B cell (primary cell): ENCODE measurements at regions not wholly inside any gene's neighbourhood (a gene's known extent, or its start where the extent isn't known, plus 50 kb on each side); places are given as distances from the start of the nearest gene placed in this dataset.

Experiments
- ATAC-seq: fragments of 200-7000 bp; cut with Tn5 transposase; one replicate; pipeline ENCODE4 v1.10.0; 2021; ENCODE audit warnings: low read depth, mild to moderate bottlenecking, moderate number of reproducible peaks, moderate library complexity
- CTCF ChIA-PET: fragments of 350-600 bp; sonication (Branson Sonifier 250); formaldehyde crosslinking; loops from one replicate; lab custom pipeline; 2021; ENCODE audit warnings: antibody characterized with exemption, inconsistent platforms; lab: Charles Lee
- POLR2A ChIA-PET: fragments of 350-600 bp; sonication (Branson Sonifier 250); formaldehyde crosslinking; loops from one replicate; lab custom pipeline; 2021; ENCODE audit warnings: antibody characterized with exemption; lab: Charles Lee
- DNase-seq: peaks from one replicate; pipeline ENCODE4 v3.0.0; 2013
- H2AFZ ChIP-seq: 2 replicates; pipeline ENCODE4 v1.6.1; 2012; ENCODE audit warnings: mild to moderate bottlenecking, low read depth, low read length; ENCODE audit not compliant: insufficient read depth, poor library complexity, severe bottlenecking
- H3K27ac ChIP-seq, 2 donors: 1 replicate in 1 of 2; 2 replicates in 1 of 2; pipeline ENCODE4 v1.5.1; 2012 to 2013; ENCODE audit warnings: low read length in 2 of 2, mild to moderate bottlenecking in 2 of 2, moderate library complexity in 1 of 2
- H3K27me3 ChIP-seq, 4 experiments: fragments of 200-600 bp in 1 of 4; sonication (generic) in 1 of 4; replicated peaks in 1 of 4; 1 replicate in 2 of 4; 2 replicates in 2 of 4; pipeline versions ENCODE4 v1.6.1 to v1.7.0; 2013 to 2016; ENCODE audit warnings: low read length in 3 of 4, mild to moderate bottlenecking in 2 of 4, mixed read lengths in 1 of 4, moderate library complexity in 1 of 4; ENCODE audit not compliant: insufficient read depth in 4 of 4, control insufficient read depth in 3 of 4; ENCODE audit errors: control extremely low read depth in 1 of 4
- H3K36me3 ChIP-seq, 2 experiments: replicated peaks in 1 of 2; 1 replicate in 1 of 2; 2 replicates in 1 of 2; pipeline versions ENCODE4 v1.6.1 to v1.7.1; 2013; ENCODE audit warnings: low read length in 1 of 2; ENCODE audit not compliant: insufficient read depth in 2 of 2, control insufficient read depth in 1 of 2; ENCODE audit errors: control extremely low read depth in 1 of 2, extremely low read depth in 1 of 2
- H3K4me1 ChIP-seq, 2 donors: fragments of 200-600 bp in 1 of 2; sonication (generic) in 1 of 2; 1 replicate in 1 of 2; 2 replicates in 1 of 2; pipeline versions ENCODE4 v1.5.1 to v1.6.1; 2013 to 2017; ENCODE audit warnings: low read length in 2 of 2; ENCODE audit not compliant: control insufficient read depth in 2 of 2, insufficient read depth in 2 of 2
- H3K4me2 ChIP-seq: replicated peaks from 2 replicates; pipeline ENCODE3; 2012; ENCODE audit warnings: mild to moderate bottlenecking, low read depth, low read length; ENCODE audit not compliant: poor library complexity, severe bottlenecking
- H3K4me3 ChIP-seq, 5 experiments: fragments of 200-600 bp in 1 of 5; sonication (generic) in 1 of 5; 1 replicate in 3 of 5; 2 replicates in 2 of 5; pipeline versions ENCODE4 v1.5.1 to v1.7.0; 2011 to 2016; ENCODE audit warnings: low read length in 4 of 5, mild to moderate bottlenecking in 4 of 5, low read depth in 2 of 5, control low read depth in 1 of 5, moderate library complexity in 1 of 5; ENCODE audit not compliant: insufficient read depth in 1 of 5; ENCODE audit errors: control extremely low read depth in 1 of 5, extremely low read depth in 1 of 5
- H3K79me2 ChIP-seq: fragments of 200-600 bp; sonication (generic); one replicate; pipeline ENCODE4 v1.6.0; 2016; ENCODE audit warnings: low read length; ENCODE audit not compliant: control insufficient read depth, insufficient read depth
- H3K9ac ChIP-seq: fragments of 200-600 bp; sonication (generic); 2 replicates; pipeline ENCODE4 v1.6.1; 2017; ENCODE audit warnings: mild to moderate bottlenecking, low read length, moderate library complexity
- H3K9me3 ChIP-seq, 3 donors: one replicate each; pipeline versions ENCODE4 v1.6.1 to v1.7.1; 2013; ENCODE audit warnings: low read length in 2 of 3; ENCODE audit not compliant: control insufficient read depth in 2 of 3, insufficient read depth in 1 of 3; ENCODE audit errors: control extremely low read depth in 1 of 3
- H4K20me1 ChIP-seq: 2 replicates; pipeline ENCODE4 v1.6.0; 2012; ENCODE audit warnings: mild to moderate bottlenecking, low read length; ENCODE audit not compliant: insufficient read depth, control insufficient read depth, poor library complexity, severe bottlenecking
- H3K27ac Mint-ChIP-seq: one replicate; pipeline ENCODE4 v1.8.0; 2021; ENCODE audit warnings: mixed read lengths
- H3K27me3 Mint-ChIP-seq: one replicate; pipeline ENCODE4 v1.8.0; 2021; ENCODE audit warnings: mixed read lengths
- H3K4me1 Mint-ChIP-seq: one replicate; pipeline ENCODE4 v1.8.0; 2021; ENCODE audit warnings: mixed read lengths
- H3K4me3 Mint-ChIP-seq: one replicate; pipeline ENCODE4 v1.8.0; 2021; ENCODE audit warnings: mixed read lengths
- H3K9me3 Mint-ChIP-seq: one replicate; pipeline ENCODE4 v1.8.0; 2022; ENCODE audit warnings: mixed read lengths; ENCODE audit not compliant: insufficient read depth
- EZH2 ChIP-seq: IDR thresholded peaks from 2 replicates; pipeline ENCODE4 v1.6.1; 2012; ENCODE audit warnings: borderline replicate concordance, low read depth, mild to moderate bottlenecking, moderate library complexity, low read length; ENCODE audit not compliant: insufficient read depth, poor library complexity, severe bottlenecking
- WGBS: methylation state at CpG from one replicate; pipeline ENCODE4 v1.1.5; 2013; ENCODE audit warnings: missing lambda C conversion rate; ENCODE audit not compliant: insufficient coverage; 5-methylcytosine and 5-hydroxymethylcytosine counted together
- intact Hi-C: fragments of 100-400 bp; cut with micrococcal nuclease; formaldehyde crosslinking; loops from one replicate; pipeline ENCODE4 v1.10.0; 2022
- TF ChIP-seq, protein P1 (sequence below): fragments of 200-600 bp; IDR thresholded peaks from one replicate; pipeline ENCODE4 v1.8.0; 2022; ENCODE audit warnings: antibody characterized with exemption, mild to moderate bottlenecking

DNA sequence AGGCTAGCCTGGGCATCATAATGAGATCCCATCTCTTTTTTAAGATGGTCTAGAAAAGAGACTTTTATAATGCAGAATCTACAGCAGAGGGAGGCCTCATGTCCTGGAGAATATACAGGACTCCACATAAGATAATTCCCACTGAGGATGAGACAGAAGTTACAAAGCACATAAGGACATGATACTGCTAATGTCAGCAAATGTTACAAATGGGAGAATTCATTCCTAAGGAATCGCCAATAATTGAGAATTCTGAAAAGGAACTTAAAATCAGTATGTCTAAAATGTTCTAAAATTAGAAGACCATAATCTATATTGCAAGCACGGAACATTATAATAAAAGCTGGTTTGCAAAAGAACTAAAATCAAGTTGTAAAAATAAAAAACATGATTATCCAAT lies 131.6 kb upstream of the PKDCC start:
- Mint-ChIP-seq H3K4me1 (no peaks in the 10 kb centered on the region), H3K9me3 (no peaks in the 10 kb centered on the region), H3K27ac (no peak overlapping the region), H3K27me3 (peaks cover 30% of the 10 kb centered on the region), H3K4me3 (no peak overlapping the region)
- Histone ChIP-seq H3K4me2 (no peak overlapping the region), H3K36me3 (no peaks in the 10 kb centered on the region), H3K27me3 (no peaks in the 10 kb centered on the region), H3K27ac (no peak overlapping the region), H3K9me3 (no peaks in the 10 kb centered on the region), H3K4me1 (no peaks in the 10 kb centered on the region), H2AFZ (no peak overlapping the region), H3K9ac (no peak overlapping the region), H3K4me3 (no peak overlapping the region), H4K20me1 (no peaks in the 10 kb centered on the region), H3K79me2 (no peaks in the 10 kb centered on the region)
- DNase-seq (no peak), ATAC-seq (no peak)
- POLR2A ChIA-PET, result no interaction called here
- no CpG with 5 or more reads among the region's 2 CpGs for WGBS
- intact Hi-C loops, result no loop called here
- CTCF ChIA-PET, result no interaction called here
- TF ChIP-seq, protein P1, sequence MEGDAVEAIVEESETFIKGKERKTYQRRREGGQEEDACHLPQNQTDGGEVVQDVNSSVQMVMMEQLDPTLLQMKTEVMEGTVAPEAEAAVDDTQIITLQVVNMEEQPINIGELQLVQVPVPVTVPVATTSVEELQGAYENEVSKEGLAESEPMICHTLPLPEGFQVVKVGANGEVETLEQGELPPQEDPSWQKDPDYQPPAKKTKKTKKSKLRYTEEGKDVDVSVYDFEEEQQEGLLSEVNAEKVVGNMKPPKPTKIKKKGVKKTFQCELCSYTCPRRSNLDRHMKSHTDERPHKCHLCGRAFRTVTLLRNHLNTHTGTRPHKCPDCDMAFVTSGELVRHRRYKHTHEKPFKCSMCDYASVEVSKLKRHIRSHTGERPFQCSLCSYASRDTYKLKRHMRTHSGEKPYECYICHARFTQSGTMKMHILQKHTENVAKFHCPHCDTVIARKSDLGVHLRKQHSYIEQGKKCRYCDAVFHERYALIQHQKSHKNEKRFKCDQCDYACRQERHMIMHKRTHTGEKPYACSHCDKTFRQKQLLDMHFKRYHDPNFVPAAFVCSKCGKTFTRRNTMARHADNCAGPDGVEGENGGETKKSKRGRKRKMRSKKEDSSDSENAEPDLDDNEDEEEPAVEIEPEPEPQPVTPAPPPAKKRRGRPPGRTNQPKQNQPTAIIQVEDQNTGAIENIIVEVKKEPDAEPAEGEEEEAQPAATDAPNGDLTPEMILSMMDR, result no peak
- no peak for TF ChIP-seq EZH2

- Mint-ChIP-seq H3K4me1 (no peaks in the 10 kb centered on the region), H3K4me3 (no peak overlapping the region), H3K27me3 (peaks cover 24% of the 10 kb centered on the region), H3K9me3 (no peaks in the 10 kb centered on the region), H3K27ac (no peak overlapping the region)
- TF ChIP-seq, protein P1, result no peak
- TF ChIP-seq EZH2, result no peak
- DNase-seq (no peak), ATAC-seq (no peak)
- intact Hi-C loops, result no loop called here
- Histone ChIP-seq H3K4me1 (no peaks in the 10 kb centered on the region), H3K79me2 (no peaks in the 10 kb centered on the region), H3K36me3 (no peaks in the 10 kb centered on the region), H3K27ac (no peak overlapping the region), H3K4me3 (no peak overlapping the region), H3K9ac (no peak overlapping the region), H3K9me3 (no peaks in the 10 kb centered on the region), H2AFZ (no peak overlapping the region), H3K4me2 (no peak overlapping the region), H3K27me3 (no peaks in the 10 kb centered on the region), H4K20me1 (no peaks in the 10 kb centered on the region)
- ChIA-PET CTCF (interaction anchor here (1.1 kb wide), 1 partner anchor 8 kb away, joined by 3 read pairs; no protein-coding TSS in a partner anchor), POLR2A (no interaction called here)
- no CpG with 5 or more reads among the region's 2 CpGs for WGBS
Measured at GRCh38 chr2:41917587-41917986, 130.2 kb upstream of the PKDCC start.
